HG03571 (cell line): ENCODE measurements at regions not wholly inside any gene's neighbourhood (a gene's known extent, or its start where the extent isn't known, plus 50 kb on each side); places are given as distances from the start of the nearest gene placed in this dataset.

ENCODE experiments used
- ATAC-seq: cut with Tn5 transposase; IDR thresholded peaks from one replicate; pipeline ENCODE4 v1.9.1; 2021; ENCODE audit not compliant: unreplicated experiment

DNA sequence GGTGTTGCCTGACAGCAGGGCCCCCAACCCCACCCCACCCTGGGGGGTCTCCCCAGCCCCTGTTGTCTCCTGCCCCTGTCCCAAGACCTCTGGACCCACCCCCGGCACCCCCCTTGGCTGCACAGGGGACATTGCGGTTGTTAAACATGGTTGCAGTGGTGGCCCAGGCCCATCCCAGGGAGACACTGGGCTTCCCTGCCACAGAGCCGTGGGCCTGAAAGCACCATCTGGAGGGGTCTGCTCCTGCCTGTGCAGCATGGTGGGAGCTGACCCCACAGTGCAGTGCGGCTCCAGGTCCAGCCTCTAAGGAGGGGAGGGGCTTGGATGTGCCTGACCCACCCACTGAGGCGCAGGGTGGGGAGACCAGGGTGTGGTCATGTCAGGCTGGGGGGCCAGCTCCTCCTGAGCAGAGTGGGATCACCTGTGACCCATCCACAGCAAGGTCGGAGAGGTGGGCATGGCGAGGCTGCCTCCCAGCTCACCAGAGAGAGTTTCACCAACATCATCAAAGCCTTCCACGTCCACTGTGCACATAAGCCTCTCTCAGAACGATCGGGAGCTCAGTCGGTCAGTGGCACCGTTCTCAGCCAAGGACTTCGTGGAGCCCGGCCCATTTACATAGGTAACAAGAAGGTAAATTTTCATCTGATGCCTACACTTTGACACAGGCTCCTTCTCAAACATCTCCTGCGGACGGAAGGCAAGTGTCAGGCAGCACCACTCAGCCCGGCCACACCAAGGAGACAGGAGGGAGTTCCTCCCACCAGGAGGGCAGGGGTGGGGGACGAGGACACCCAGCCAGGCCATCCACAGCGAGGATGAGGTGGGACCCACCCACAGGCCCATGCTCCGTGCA is 201.1 kb downstream of the BRD1 start:
- ATAC-seq = no peak

GRCh38 chr22:49624421-49625177 is 203.1 kb downstream of the BRD1 start:
- no peak for ATAC-seq

DNA sequence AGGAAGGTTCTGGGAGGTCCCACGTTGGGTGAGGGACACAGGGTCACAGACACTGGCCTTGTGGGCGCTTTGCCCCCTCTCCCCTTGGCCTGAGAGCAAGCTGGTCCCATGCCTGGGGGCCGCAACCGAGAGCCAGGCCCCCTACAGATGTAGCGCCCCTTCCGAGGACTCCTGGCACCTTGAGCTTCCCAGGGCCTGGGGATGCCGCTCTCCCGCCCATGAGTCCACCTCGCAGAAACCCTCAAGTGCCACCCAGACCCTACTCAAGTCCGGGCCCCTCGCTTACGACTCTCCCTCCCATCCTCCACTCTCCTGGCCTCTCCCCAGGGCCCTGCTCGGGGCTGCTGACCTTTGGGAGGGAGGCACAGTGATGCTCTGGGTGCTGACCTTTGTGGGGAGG is 204.0 kb downstream of the BRD1 start:
- ATAC-seq = no peak

DNA sequence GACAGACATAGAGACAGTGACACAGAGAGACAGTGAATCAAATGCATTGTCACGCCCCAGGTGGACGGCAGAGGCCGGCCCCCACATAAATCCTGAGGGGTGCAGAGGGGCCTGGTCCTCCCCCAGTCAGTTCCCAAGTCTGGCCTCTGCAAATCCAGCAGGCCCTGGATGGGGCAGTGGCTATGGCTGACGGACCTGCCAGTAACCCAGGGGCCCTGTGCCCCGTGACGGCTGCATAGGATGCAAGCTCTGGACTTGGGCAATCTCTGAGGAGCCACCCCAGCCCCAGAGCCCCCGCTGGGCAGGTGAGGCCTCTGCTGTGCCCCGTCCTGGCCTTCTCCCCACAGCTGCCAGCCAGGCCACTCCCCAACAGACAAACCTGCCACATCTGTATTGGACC is 204.5 kb downstream of the BRD1 start:
- no peak for ATAC-seq

DNA sequence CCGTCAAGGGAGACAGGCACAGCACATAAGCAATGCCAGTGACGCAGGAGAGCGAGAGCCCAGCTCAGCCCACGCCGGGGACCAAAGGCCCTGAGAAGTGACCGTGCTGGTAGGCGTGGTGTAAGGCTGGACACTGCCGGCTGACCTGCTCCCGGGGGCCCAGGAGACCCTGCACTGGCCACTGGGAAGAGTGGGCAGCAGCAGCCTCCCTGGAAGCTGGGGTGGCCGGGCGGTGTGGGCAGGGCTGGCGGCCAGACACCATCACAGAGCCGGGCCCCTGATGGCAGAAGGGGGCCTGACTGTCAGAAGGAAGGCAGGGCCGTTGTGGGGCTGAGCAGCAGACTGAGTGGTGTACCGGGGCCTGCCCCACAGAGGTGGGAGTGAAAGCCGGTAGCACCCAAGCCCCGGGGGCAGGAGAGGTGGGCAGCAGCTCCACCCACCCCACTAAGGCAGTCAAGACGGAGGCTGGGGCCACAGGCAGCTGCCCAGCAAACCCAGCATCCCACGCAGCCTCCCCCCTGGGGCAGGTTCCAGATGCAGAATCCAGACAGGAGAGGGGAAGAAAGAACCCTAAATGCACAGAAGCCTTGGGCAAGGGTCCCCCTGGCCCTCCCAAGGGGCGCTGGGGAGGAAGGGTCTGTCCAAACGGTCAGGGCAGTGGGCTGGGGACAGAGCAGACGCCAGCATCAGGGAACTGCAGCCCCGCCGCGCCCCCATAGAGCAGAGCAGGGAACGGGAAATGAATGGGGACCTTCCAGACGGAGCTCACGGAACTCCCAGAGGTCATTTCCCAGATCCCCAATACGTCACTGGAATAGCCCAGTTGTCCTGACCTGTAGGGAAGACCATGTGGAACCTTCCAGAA is 205.2 kb downstream of the BRD1 start:
- ATAC-seq = no peak

DNA sequence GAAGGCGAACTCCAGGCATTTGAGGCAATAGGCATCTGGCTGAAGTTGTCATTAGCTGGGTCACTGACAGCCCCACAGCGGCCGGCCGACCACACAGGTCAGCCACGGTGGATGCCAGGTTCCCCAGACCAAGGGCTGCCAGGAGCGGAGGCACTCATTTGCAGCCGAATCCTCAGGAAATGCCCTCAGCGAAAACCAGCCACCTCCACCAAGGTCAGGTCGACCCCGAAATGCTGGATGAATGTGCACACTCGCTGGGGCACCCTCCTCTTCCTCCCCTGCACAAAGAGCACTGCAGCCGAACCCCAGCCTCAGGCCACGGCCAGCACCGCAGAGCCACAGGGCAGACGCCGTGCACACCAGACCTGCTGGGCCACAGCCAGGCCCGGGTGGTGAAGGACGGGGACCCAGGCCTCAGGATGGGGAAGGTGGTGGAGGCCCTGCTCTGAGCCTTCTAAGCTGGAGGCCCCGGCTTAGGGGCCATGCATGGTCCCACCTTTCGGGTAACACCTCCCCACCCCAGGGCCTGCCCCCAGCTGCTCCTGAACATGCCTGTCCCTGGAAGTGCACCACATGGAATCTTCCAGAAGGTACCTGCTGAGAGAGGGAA is 206.0 kb downstream of the BRD1 start:
- ATAC-seq = no peak

DNA sequence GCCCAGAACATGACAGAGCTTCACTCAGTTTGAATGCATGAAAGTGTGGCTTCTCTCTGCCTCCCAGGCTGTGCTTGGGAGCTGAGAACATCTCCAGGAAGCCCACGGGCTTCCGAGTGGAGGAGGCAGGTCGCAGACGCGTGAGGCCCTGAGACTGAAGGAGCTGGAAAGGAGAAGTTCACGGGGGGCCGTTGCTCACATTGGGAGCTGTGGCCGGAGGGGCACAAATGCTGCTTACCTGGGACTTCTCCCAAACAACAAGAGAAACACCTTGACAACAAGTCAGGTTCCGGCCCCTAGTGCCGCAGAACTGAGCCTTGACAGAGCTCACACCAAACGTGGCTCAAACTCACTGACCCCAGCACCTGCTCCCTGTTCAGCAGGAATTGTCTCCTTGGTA is 207.0 kb downstream of the BRD1 start:
- ATAC-seq = no peak

GRCh38 chr22:49620003-49620556 is 207.6 kb downstream of the BRD1 start:
- no peak for ATAC-seq

- no peak for ATAC-seq
These were observed 208.4 kb downstream of the BRD1 start for GRCh38 chr22:49619301-49619700.

- ATAC-seq = no peak
These were observed 209.1 kb downstream of the BRD1 start for GRCh38 chr22:49618677-49618953.

DNA sequence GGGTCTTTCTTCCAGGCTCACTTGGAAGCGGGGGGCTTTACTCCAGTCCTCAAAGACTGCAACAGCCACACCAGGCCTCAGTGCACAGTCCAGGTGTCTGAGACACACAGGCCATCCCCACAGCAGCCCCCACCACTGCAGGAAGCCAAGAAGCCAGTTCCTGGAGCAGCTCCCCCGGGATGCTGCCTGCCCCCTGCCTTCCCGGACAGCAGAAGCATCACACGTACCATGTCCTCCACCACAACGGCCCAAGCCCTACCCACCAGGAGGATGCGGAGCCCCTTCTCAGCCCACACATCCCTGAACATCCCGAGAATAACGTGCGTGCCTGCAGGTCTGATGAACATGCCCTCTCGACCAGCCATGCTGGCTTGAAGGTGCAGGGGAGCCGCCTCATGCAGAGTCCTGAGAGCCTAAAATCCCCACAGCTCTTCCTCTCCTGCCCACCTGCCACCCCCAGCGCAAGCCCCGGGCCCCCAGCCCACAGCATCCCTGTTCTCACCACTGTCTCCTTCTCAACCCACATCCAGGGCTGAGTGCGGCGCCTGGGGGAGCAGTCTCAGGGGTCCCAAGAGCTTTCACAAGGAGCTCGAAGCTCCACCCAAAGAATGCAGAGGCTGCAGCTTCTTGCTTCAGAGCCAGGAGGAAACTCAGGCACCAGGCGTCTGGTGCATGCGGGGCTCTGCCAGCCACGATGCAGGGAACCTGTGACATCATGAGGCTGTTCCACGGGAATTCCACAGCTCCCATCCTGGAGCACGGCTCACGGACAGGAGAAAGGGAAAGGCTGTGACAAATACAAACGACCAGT is 209.6 kb downstream of the BRD1 start:
- ATAC-seq = no peak

DNA sequence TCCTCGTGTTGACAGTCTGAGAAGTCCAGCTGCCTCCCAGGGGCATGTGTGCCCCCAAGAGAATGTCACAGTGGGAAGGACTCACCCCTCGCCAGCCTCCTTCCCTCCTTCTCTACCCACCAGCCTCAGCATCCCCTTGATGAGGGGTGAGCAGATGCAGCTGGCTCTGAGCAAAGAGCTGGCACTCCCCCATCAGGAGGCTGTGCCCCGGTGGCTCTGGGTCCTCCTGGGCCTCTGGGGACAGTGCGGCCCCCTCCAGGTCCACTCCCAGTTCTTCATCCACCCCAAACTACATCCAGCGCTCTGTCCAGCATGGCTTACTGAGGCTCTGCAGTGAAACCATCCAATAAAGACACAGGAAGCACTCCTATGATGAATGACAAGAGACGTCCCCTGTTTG is 210.4 kb downstream of the BRD1 start:
- ATAC-seq = no peak

DNA sequence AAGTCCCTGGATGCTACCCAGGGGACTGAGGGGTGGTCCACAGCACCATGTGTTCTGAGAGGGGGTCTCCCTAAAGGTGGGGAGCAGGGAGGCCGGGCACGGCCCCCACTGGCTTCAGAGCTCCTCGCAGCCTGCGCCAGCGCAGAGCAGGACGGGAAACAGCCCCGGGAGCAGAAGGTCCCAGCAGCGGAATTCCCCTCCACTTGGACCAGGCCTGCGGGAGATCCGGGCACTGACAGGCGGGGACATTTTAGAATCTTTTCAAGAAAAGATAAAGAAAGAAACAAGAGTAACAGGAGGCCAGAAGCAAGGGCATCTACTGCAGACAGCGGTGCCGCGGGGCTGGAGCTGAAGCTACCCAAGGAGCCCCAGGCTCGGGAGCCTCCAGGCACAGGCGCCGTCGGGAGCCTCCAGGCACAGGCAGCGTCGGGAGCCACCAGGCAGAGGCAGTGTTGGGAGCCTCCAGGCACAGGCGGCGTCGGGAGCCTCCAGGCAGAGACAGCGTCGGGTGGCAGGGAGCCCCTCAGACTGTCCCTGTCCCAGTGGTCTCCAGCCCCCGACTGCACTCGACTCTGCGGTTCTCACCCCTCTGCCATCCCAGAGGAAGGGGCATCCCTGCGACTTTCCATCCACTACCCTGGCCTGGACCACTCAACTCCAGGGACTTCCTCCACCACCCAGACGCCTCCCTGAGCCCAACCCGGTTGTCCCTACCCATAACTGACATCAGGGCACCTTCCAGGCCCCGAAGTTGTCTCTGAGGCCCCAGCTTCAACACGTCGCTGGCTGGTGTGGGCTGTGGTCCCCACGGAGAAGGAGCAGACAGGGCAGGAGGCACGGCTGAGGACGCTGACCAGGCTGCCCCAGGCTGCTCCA is 211.1 kb downstream of the BRD1 start:
- ATAC-seq = no peak

- ATAC-seq = no peak
These were observed 212.4 kb downstream of the BRD1 start for GRCh38 chr22:49614966-49615965.

DNA sequence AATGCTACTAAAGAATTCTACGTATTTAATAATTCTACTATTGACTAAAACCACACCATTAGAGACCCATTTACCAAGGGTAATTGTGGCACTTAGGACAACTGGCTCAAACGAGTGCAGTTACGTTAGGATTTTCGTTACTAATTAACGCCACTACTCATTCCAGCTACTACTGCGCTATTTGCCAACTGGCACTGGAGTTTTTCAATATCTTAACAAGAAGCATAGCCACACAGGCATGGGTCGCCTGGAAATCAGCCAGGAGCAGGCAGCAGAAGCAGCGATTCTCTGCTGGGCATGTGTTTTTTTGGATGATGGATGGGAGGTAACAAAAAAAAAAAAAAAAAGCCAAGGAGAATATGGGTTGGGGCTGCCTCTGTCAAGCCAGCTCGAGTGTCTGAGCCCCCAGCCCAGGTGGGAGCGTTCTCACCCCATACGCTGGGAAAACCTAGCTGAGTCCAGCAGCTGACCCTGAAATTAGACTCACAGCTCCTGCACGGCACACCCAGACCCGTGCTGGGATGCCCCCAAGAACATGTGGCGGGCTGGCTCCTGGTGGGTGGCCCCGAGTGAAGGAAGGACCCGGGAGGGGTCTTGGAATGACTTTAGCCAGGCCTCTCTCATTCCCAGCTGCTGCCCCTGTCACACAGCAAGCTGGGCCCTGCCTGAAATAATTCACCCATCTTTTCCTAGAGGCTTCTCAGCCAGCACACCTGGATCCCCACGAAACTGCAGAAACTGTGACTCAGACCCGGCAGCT is 214.0 kb downstream of the BRD1 start:
- no peak for ATAC-seq

GRCh38 chr22:49613108-49613507 is 214.6 kb downstream of the BRD1 start:
- no peak for ATAC-seq

- ATAC-seq = no peak
These were observed 218.3 kb downstream of the BRD1 start for GRCh38 chr22:49609207-49609876.
